Activated CD8-positive, alpha-beta memory T cell treated with anti-CD3 and anti-CD28 coated beads for 48 hours (primary cell): ENCODE measurements at regions not wholly inside any gene's neighbourhood (a gene's known extent, or its start where the extent isn't known, plus 50 kb on each side); places are given as distances from the start of the nearest gene placed in this dataset.
A peak's percentile ranks its signal among the peaks of the same experiment; 100 is the strongest.

Experiments used
- DNase-seq, 3 experiments: peaks; one replicate each; pipeline ENCODE4 v3.0.0-alpha.2; 2020; ENCODE audit warnings: low read depth in 2 of 3, low spot score in 2 of 3

- DNase-seq: no peak
Measured at GRCh38 chr10:31081937-31082840, 50.5 kb upstream of the ZNF438 start.

- DNase-seq: peak; percentile 16 to 41 (median 32)
Measured at GRCh38 chr10:31083765-31084184, 52.1 kb upstream of the ZNF438 start.

GRCh38 chr10:31087011-31087410 lies 55.3 kb upstream of the ZNF438 start:
- DNase-seq: no peak

GRCh38 chr10:31087851-31088250 lies 56.2 kb upstream of the ZNF438 start:
- no peak for DNase-seq

GRCh38 chr10:31090894-31091607 lies 59.4 kb upstream of the ZNF438 start:
- DNase-seq: no peak

- DNase-seq: no peak
Measured at GRCh38 chr10:31095677-31096560, 64.3 kb upstream of the ZNF438 start.

GRCh38 chr10:31098046-31098445 lies 66.4 kb upstream of the ZNF438 start:
- no peak for DNase-seq

GRCh38 chr10:31099094-31099493 lies 67.4 kb upstream of the ZNF438 start:
- DNase-seq: no peak

GRCh38 chr10:31099664-31100063 lies 68.0 kb upstream of the ZNF438 start:
- no peak for DNase-seq

GRCh38 chr10:31100115-31100601 lies 68.5 kb upstream of the ZNF438 start:
- DNase-seq: no peak

- DNase-seq: no peak
Measured at GRCh38 chr10:31100662-31101061, 69.0 kb upstream of the ZNF438 start.

GRCh38 chr10:31101123-31101522 lies 69.5 kb upstream of the ZNF438 start:
- peak in 2 of 3 experiments; percentile 26 to 35 for DNase-seq

GRCh38 chr10:31102421-31102820 lies 70.8 kb upstream of the ZNF438 start:
- no peak for DNase-seq

GRCh38 chr10:31103112-31103511 lies 71.4 kb upstream of the ZNF438 start:
- DNase-seq: no peak

- no peak for DNase-seq
Measured at GRCh38 chr10:31112961-31113360, 81.3 kb upstream of the ZNF438 start.

- DNase-seq: no peak
Measured at GRCh38 chr10:31116226-31116625, 84.6 kb upstream of the ZNF438 start.

- DNase-seq: no peak
Measured at GRCh38 chr10:31118556-31118955, 86.9 kb upstream of the ZNF438 start.

- no peak for DNase-seq
Measured at GRCh38 chr10:31120392-31120791, 88.7 kb upstream of the ZNF438 start.

- no peak for DNase-seq
Measured at GRCh38 chr10:31120961-31121685, 89.5 kb upstream of the ZNF438 start.

GRCh38 chr10:31121757-31122577 lies 90.3 kb upstream of the ZNF438 start:
- DNase-seq: no peak
